ENCODE measurements at regions not wholly inside any gene's neighbourhood (a gene's known extent, or its start where the extent isn't known, plus 50 kb on each side); places are given as distances from the start of the nearest gene placed in this dataset.

- TF ChIP-seq THAP9 (CRISPR knock-in tag; IDR thresholded peaks at IDR 0.05; ENCODE audit: borderline replicate concordance), result no peak
Observed at GRCh38 chr2:102925003-102925402, 163.2 kb downstream of the TMEM182 start (continued).

- ATAC-seq (no peak), FAIRE-seq (no peak), DNase-seq (ENCODE audit: low spot score) (no peak)
- Histone ChIP-seq H3K4me2 (ENCODE audit: low read depth, low read length) (no peak overlapping the region), H2AFZ (ENCODE audit: low read length) (no peak overlapping the region), H3K9ac (ENCODE audit: insufficient read depth, low read depth, low read length) (no peak overlapping the region), H3K9me3 (ENCODE audit: low read length) (no peaks in the 10 kb centered on the region), H3K4me3 (replicated peaks in 1 of 3; ENCODE audit: insufficient read depth in 1 of 3, low read depth in 2 of 3, low read length in 3 of 3) (no peak overlapping the region), H3K79me2 (ENCODE audit: insufficient read depth, low read length) (no peaks in the 10 kb centered on the region), H3K27me3 (ENCODE audit: control insufficient read depth in 1 of 2, insufficient read depth in 2 of 2, low read length in 2 of 2) (peaks cover 0 to 11% of the 10 kb centered on the region in 2 experiments; a peak in 1 of 5 replicates), H3K27ac (ENCODE audit: extremely low read length, insufficient read depth, low read length) (no peak overlapping the region), H3K36me3 (replicated peaks in 1 of 2; ENCODE audit: control insufficient read depth in 1 of 2, insufficient read depth in 2 of 2, low read length in 2 of 2) (no peaks in the 10 kb centered on the region), H4K20me1 (ENCODE audit: insufficient read depth, low read length) (no peaks in the 10 kb centered on the region), H3K4me1 (ENCODE audit: insufficient read depth, low read length) (no peaks in the 10 kb centered on the region)
- in situ Hi-C loops (cut with HindIII; ENCODE audit: extremely low pct_ligation_motif_present, low pct_unique_long_range_greater_than_20kb) (no loop called here), intact Hi-C loops (cut with micrococcal nuclease; ENCODE audit: unreplicated experiment) (no loop called here)
- TF ChIP-seq NRL (CRISPR knock-in tag; IDR thresholded peaks at IDR 0.05; ENCODE audit: borderline replicate concordance) (no peak), ATRX (CRISPR knock-in tag; IDR thresholded peaks at IDR 0.05; ENCODE audit: borderline replicate concordance) (no peak), ZNF644 (CRISPR knock-in tag; IDR thresholded peaks at IDR 0.05; ENCODE audit: low read depth) (no peak), AKNA (CRISPR knock-in tag; IDR thresholded peaks at IDR 0.05; ENCODE audit: borderline replicate concordance) (no peak), ZNF367 (CRISPR knock-in tag; IDR thresholded peaks at IDR 0.05; ENCODE audit: borderline replicate concordance) (no peak), KDM2A (CRISPR knock-in tag; IDR thresholded peaks at IDR 0.05; ENCODE audit: borderline replicate concordance, low read depth) (no peak), ZNF567 (CRISPR knock-in tag; IDR thresholded peaks at IDR 0.05; ENCODE audit: borderline replicate concordance) (no peak), WIZ (CRISPR knock-in tag; IDR thresholded peaks at IDR 0.05) (no peak), FOXM1 (CRISPR knock-in tag; IDR thresholded peaks at IDR 0.05) (no peak), RFX1 (IDR thresholded peaks at IDR 0.05) (no peak), ZNF441 (CRISPR knock-in tag; IDR thresholded peaks at IDR 0.05; ENCODE audit: borderline replicate concordance) (no peak), PHF8 (CRISPR knock-in tag; IDR thresholded peaks at IDR 0.05) (no peak), ETS1 (CRISPR knock-in tag; IDR thresholded peaks at IDR 0.05) (no peak), ZNF253 (CRISPR knock-in tag; IDR thresholded peaks at IDR 0.05; ENCODE audit: borderline replicate concordance) (no peak)
- ChIA-PET CTCF (ENCODE audit: low intra/inter-chr PET ratio, low total read pairs) (no interaction called here), POLR2A (no interaction called here)
- no TSS peak for BruUV-seq (replicated peaks)
- WGBS (ENCODE audit: low lambda C conversion rate), result 48% methylated on average over 5 of the region's 5 CpGs
Observed at GRCh38 chr2:102927854-102928267, 166.0 kb downstream of the TMEM182 start.
